ENCODE measurements at regions not wholly inside any gene's neighbourhood (a gene's known extent, or its start where the extent isn't known, plus 50 kb on each side); places are given as distances from the start of the nearest gene placed in this dataset.
"Not testable (repeated sequence)": the region's sequence is repeated elsewhere in the genome, so short reads cannot be mapped to it uniquely, and the experiment has no call there.

- no peak for DNase-seq
Measured at GRCh38 chr1:228546541-228547463, 59.6 kb downstream of the RNF187 start.

GRCh38 chr1:228547464-228547792, 60.2 kb downstream of the RNF187 start:
- no peak for DNase-seq

- no peak for DNase-seq
Measured at GRCh38 chr1:228548788-228549187, 61.6 kb downstream of the RNF187 start.

- DNase-seq, result no peak
Measured at GRCh38 chr1:228552596-228553176, 65.5 kb downstream of the RNF187 start.

GRCh38 chr1:228554107-228554506, 66.9 kb downstream of the RNF187 start:
- no peak for DNase-seq

GRCh38 chr1:228555074-228555994, 68.2 kb downstream of the RNF187 start:
- peak; percentile 54 for DNase-seq

- DNase-seq, result not testable (repeated sequence)
Measured at GRCh38 chr1:228556634-228557430, 69.7 kb downstream of the RNF187 start.

All from DMS53 (cell line).